ENCODE measurements at regions not wholly inside any gene's neighbourhood (a gene's known extent, or its start where the extent isn't known, plus 50 kb on each side); places are given as distances from the start of the nearest gene placed in this dataset.

DNA sequence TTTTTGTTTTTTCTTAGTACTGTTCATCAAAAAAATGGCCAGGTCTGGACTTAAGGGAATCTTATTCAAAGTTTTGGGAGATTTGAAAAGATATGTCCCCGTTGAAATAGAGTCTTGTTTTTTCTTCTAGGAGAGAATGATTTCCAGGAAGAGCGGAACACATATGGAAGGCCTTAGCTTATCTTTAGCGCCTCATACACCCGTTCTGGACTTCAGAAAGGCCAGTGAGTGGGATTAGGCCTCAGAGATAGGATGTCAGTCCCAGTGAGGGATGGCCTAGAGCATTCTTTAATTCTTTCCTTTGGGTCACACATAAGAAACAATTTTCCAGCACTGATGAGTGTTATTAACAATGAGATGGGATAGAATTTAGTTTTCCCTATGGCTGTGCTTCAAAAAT lies 54.5 kb upstream of the HAND2 start:
- TF ChIP-seq CTCF (IDR thresholded peaks at IDR 0.05) (no peak), POLR2A (IDR thresholded peaks at IDR 0.05) (no peak), EP300 (IDR thresholded peaks at IDR 0.05) (no peak)
